ENCODE measurements at regions not wholly inside any gene's neighbourhood (a gene's known extent, or its start where the extent isn't known, plus 50 kb on each side); places are given as distances from the start of the nearest gene placed in this dataset.

- peak overlapping the region in 1 of 2 donors; percentile 15 for H3K27ac Mint-ChIP-seq
- no peaks in the 10 kb centered on the region for H3K9me3 Mint-ChIP-seq
- H3K27me3 Mint-ChIP-seq, result peaks cover 0 to 18% of the 10 kb centered on the region in 2 donors
- peak; percentile 99 for ATAC-seq (replicated peaks)
- peak; percentile 89 to 90 (median 90) for DNase-seq
- peaks cover 5% of the 10 kb centered on the region for H3K36me3 Mint-ChIP-seq (ENCODE audit: insufficient read depth)
- H3K4me3 Mint-ChIP-seq, result no peak overlapping the region
- H3K4me1 Mint-ChIP-seq (ENCODE audit: low read depth in 2 of 2), result peaks cover 18 to 25% of the 10 kb centered on the region in 2 donors
These were observed 53.8 kb downstream of the IER5 start for GRCh38 chr1:181142096-181142958.

GRCh38 chr1:181143102-181143859 lies 54.8 kb downstream of the IER5 start:
- no peak overlapping the region for H3K4me3 Mint-ChIP-seq
- peaks cover 22 to 29% of the 10 kb centered on the region in 2 donors for H3K4me1 Mint-ChIP-seq (ENCODE audit: low read depth in 2 of 2)

GRCh38 chr1:181144238-181144637 lies 55.7 kb downstream of the IER5 start:
- H3K4me3 Mint-ChIP-seq, result no peak overlapping the region
- no peak overlapping the region for H3K27ac Mint-ChIP-seq
- peaks cover 24 to 31% of the 10 kb centered on the region in 2 donors for H3K4me1 Mint-ChIP-seq (ENCODE audit: low read depth in 2 of 2)
- ATAC-seq (replicated peaks) (no peak), DNase-seq (no peak)
- peaks cover 5% of the 10 kb centered on the region for H3K36me3 Mint-ChIP-seq (ENCODE audit: insufficient read depth)
- H3K27me3 Mint-ChIP-seq, result peaks cover 0 to 18% of the 10 kb centered on the region in 2 donors
- H3K9me3 Mint-ChIP-seq, result no peaks in the 10 kb centered on the region

More at GRCh38 chr1:181143102-181143859, 54.8 kb downstream of the IER5 start:
- no peak for ATAC-seq (replicated peaks)
- no peak for DNase-seq
- Mint-ChIP-seq H3K27me3 (peaks cover 0 to 18% of the 10 kb centered on the region in 2 donors), H3K27ac (no peak overlapping the region), H3K9me3 (no peaks in the 10 kb centered on the region), H3K36me3 (ENCODE audit: insufficient read depth) (peaks cover 5% of the 10 kb centered on the region)

GRCh38 chr1:181148636-181149035 lies 60.1 kb downstream of the IER5 start:
- Mint-ChIP-seq H3K27me3 (peaks cover 0 to 14% of the 10 kb centered on the region in 2 donors), H3K4me1 (ENCODE audit: low read depth in 2 of 2) (peaks cover 26 to 33% of the 10 kb centered on the region in 2 donors), H3K9me3 (no peaks in the 10 kb centered on the region), H3K36me3 (ENCODE audit: insufficient read depth) (no peaks in the 10 kb centered on the region), H3K4me3 (peak overlapping the region; percentile 63 to 69), H3K27ac (peak overlapping the region; percentile 7 to 92)
- no peak for ATAC-seq (replicated peaks)
- no peak for DNase-seq

DNA sequence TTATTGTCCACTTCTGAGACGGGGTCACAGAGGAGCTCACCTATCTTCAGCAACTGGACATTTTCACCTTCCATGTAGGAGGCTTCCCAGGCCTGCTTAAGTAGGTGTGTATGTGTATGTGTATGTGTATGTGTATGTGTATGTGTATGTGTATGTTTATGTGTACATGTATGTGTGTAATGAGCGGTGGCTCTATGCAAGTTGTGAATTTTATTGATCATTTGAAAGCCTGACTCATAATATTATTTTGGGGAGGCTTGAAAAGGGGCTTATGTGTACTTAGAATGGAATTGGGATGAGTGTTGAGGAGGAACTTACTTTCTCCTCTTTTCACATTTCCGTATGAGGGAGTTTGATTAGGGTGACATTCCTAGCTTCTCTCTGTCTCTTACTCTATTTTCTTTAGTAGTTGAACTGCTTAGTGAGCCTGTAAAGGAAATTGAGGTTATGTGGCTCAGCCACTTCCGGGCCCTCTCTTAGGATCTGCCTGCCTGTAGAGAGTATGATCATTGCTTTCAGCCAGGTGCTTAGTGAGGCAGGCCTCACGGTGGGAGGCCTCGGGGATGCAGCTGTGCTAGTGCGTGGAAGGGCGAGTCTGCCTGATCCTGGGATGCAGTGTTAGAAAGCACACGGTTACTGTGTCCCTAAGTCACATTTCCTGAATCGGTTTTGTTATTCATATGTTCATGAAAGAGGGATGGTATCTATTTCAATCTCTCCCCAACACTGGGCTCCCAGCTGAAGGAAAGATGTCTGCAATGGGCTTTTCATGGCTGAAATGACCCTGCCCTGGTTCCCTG lies 61.0 kb downstream of the IER5 start:
- Mint-ChIP-seq H3K36me3 (ENCODE audit: insufficient read depth) (no peaks in the 10 kb centered on the region), H3K9me3 (no peaks in the 10 kb centered on the region), H3K4me1 (ENCODE audit: low read depth in 2 of 2) (peaks cover 26 to 33% of the 10 kb centered on the region in 2 donors), H3K27ac (peak overlapping the region; percentile 7 to 92), H3K27me3 (peaks cover 0 to 8% of the 10 kb centered on the region in 2 donors), H3K4me3 (peak overlapping the region; percentile 63 to 69)
- ATAC-seq (replicated peaks) (peak; percentile 100), DNase-seq (peak; percentile 50 to 60 (median 59))

DNA sequence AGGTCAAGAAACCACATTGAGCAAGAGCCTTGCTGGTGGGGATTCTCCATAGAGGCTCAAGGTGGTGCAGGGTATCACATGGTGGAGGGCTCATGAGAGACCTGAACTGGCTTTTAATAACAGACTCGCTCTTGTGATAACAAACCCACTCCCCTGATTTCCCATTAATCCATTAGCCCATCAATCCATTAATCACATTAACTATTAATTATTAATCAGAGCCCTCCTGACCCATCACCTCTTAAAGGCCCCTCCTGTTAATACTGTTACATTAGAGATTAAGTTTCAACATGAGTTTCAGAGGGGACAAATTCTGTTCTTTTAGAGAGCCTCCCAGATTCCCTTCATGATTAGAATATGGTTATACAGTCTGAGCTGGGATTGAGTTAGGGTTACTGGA lies 61.8 kb downstream of the IER5 start:
- peaks cover 0 to 8% of the 10 kb centered on the region in 2 donors for H3K27me3 Mint-ChIP-seq
- no peaks in the 10 kb centered on the region for H3K36me3 Mint-ChIP-seq (ENCODE audit: insufficient read depth)
- peaks cover 26 to 33% of the 10 kb centered on the region in 2 donors for H3K4me1 Mint-ChIP-seq (ENCODE audit: low read depth in 2 of 2)
- ATAC-seq (replicated peaks), result no peak
- no peaks in the 10 kb centered on the region for H3K9me3 Mint-ChIP-seq
- H3K4me3 Mint-ChIP-seq, result no peak overlapping the region
- DNase-seq, result no peak
- peak overlapping the region in 1 of 2 donors; percentile 7 for H3K27ac Mint-ChIP-seq

DNA sequence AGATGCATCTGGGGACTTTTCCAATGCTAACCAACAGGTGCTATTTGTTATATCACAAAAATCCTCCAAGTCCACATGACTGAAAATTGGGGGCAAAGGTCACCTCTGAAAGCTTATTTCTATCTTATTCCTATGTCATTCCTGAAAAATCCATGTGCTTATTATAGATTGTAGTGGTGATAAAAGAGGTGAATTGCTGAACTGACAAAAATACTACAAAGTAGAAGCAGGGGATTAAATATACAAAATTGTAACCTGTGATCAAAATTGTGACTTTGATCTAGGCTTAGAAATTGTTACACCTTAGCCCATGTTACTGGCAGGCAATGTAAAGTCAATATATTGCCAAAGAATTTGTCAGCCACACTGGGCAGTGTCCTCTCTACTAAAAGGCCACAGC lies 62.3 kb downstream of the IER5 start:
- H3K27me3 Mint-ChIP-seq, result peaks cover 0 to 4% of the 10 kb centered on the region in 2 donors
- H3K9me3 Mint-ChIP-seq, result no peaks in the 10 kb centered on the region
- no peaks in the 10 kb centered on the region for H3K36me3 Mint-ChIP-seq (ENCODE audit: insufficient read depth)
- DNase-seq, result no peak
- H3K4me3 Mint-ChIP-seq, result no peak overlapping the region
- peaks cover 26 to 33% of the 10 kb centered on the region in 2 donors for H3K4me1 Mint-ChIP-seq (ENCODE audit: low read depth in 2 of 2)
- no peak for ATAC-seq (replicated peaks)
- H3K27ac Mint-ChIP-seq, result no peak overlapping the region

DNA sequence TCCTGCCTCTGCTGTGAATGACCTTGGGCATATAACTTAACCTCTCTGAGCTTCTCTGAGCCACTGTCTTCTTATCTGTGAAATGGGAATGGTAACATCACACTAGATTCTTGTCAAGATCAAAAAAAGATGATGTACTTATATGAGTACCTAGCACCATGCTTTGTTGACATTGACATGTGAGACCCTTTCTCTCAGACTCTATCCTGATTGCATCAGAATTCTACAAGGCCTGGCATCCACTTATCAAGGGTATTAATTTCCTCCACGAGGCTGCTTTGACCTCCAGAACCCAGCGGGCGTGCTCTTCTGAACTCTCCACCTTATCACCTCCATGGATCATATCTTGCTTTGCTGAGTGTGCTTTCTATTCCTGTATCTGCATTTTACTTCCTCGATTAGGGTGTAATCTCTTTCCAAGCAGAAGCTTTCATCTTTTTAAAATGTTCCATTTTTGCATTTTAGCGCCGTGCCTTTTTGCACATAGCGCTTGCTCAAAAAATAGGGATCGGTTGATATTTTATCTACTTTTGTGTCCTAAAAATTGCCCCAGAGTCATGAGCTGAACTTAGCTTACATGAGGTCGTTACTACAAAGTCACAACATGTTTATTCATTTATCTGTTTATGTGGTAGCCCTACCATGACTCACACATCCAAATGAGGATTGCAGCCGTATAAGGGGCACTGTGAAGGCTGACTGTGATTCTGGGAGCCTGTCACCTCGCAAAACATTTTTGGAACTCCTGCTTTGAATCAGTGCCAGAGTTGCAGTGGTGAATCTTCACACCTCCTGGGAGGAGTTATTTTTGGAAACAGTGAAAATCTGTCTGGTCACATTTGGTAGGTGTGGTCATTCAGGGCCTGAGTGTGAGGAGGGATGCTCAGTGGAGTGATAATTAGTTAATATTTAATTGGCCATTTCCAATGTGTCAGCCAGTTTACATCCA lies 63.2 kb downstream of the IER5 start:
- peak overlapping the region in 1 of 2 donors; percentile 12 for H3K27ac Mint-ChIP-seq
- H3K4me1 Mint-ChIP-seq (ENCODE audit: low read depth in 2 of 2), result peaks cover 26 to 33% of the 10 kb centered on the region in 2 donors
- H3K36me3 Mint-ChIP-seq (ENCODE audit: insufficient read depth), result no peaks in the 10 kb centered on the region
- no peak overlapping the region for H3K4me3 Mint-ChIP-seq
- H3K27me3 Mint-ChIP-seq, result no peaks in the 10 kb centered on the region
- H3K9me3 Mint-ChIP-seq, result no peaks in the 10 kb centered on the region
- ATAC-seq (replicated peaks) (no peak), DNase-seq (no peak)

DNA sequence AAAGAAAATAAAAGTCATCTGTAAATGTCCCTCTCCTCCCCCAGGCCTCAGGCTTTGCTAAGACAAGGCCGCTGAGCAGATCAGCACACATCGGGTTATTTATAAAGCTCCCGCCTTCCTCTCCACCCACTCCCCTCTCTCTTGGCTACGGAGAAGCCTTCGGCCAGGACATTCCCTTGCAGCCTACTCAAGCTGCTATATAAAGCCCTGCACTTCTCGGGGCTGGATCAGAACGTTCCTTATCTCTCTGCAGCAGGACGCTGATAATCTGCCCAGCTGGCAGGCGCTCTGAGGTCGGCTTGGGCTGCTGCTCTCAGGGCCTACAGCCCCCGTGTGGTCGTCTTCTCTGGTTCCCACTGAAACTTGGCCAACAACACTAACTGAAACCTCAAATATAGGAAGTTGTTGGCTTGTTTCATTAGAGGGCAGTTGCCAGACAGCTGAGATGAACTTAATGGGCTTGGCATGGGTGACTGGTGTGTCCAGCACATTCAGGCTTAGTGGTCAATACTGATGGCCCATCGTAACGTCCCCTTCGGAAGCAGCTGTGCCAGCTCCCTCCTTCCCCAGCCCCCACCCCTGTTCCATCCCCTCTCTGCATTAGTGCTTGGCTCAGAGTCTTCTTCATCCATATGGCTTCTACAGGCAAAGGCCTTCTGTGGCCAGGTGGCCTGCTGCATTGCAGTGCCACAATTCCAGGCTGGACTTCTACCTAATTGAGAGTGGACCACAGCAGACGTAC lies 64.6 kb downstream of the IER5 start:
- peaks cover 25 to 29% of the 10 kb centered on the region in 2 donors for H3K4me1 Mint-ChIP-seq (ENCODE audit: low read depth in 2 of 2)
- no peak for ATAC-seq (replicated peaks)
- DNase-seq, result no peak
- H3K4me3 Mint-ChIP-seq, result peak overlapping the region in 1 of 2 donors; percentile 55
- no peaks in the 10 kb centered on the region for H3K27me3 Mint-ChIP-seq
- peak overlapping the region in 1 of 2 donors; percentile 73 for H3K27ac Mint-ChIP-seq
- no peaks in the 10 kb centered on the region for H3K9me3 Mint-ChIP-seq
- H3K36me3 Mint-ChIP-seq (ENCODE audit: insufficient read depth), result no peaks in the 10 kb centered on the region

DNA sequence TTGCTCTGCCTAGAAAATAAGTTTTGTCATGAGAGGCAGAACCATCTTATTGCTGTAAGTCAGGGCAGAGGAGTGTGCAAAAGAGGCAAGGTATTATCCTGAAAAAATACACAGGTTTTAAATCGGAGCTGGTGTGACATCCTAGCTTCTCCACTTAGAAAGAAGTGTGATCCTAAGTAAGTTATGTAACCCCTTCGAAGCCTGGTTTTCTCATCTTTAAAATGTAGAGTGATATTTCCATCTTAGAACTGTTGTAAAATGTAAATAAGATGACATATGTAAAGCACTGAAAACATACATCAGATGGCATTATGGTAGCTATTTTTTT lies 65.1 kb downstream of the IER5 start:
- Mint-ChIP-seq H3K4me1 (ENCODE audit: low read depth in 2 of 2) (peaks cover 29% of the 10 kb centered on the region in 2 donors), H3K9me3 (no peaks in the 10 kb centered on the region), H3K4me3 (no peak overlapping the region), H3K36me3 (ENCODE audit: insufficient read depth) (no peaks in the 10 kb centered on the region), H3K27ac (no peak overlapping the region), H3K27me3 (no peaks in the 10 kb centered on the region)
- no peak for DNase-seq
- no peak for ATAC-seq (replicated peaks)

- Mint-ChIP-seq H3K4me1 (ENCODE audit: low read depth in 2 of 2) (peaks cover 27 to 33% of the 10 kb centered on the region in 2 donors), H3K9me3 (no peaks in the 10 kb centered on the region), H3K27me3 (no peaks in the 10 kb centered on the region), H3K4me3 (no peak overlapping the region), H3K27ac (no peak overlapping the region), H3K36me3 (ENCODE audit: insufficient read depth) (peaks cover 9% of the 10 kb centered on the region)
- no peak for DNase-seq
- ATAC-seq (replicated peaks), result no peak
These were observed 66.8 kb downstream of the IER5 start for GRCh38 chr1:181155339-181155738.
